ENCODE measurements at regions not wholly inside any gene's neighbourhood (a gene's known extent, or its start where the extent isn't known, plus 50 kb on each side); places are given as distances from the start of the nearest gene placed in this dataset.

DNA sequence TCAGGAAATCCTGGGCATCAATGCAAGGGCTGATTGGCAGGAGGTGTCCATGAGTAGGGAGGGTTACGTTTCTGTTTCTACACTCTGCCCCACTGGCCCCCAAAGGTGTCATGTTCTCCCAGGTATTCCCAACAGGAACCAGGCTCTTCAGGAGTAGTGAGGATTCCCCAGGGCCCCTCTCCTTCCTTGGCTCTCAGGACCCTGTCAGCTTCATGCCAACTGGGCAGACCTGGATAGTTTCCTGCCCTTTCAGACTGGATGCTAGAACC, 480.6 kb upstream of the HS6ST1 start:
- Histone ChIP-seq H3K4me1 (ENCODE audit: control insufficient read depth, extremely low read depth, insufficient read depth, low read length) (no peaks in the 10 kb centered on the region), H3K79me2 (ENCODE audit: control insufficient read depth, insufficient read depth, low read length) (no peaks in the 10 kb centered on the region), H3K27ac (ENCODE audit: insufficient read depth, low read length) (no peak overlapping the region), H2AFZ (ENCODE audit: low read length) (no peak overlapping the region), H3K9ac (ENCODE audit: insufficient read depth, low read length) (no peak overlapping the region), H3K36me3 (ENCODE audit: control insufficient read depth, insufficient read depth, low read length) (no peaks in the 10 kb centered on the region), H3K4me3 (replicated peaks in 1 of 4; ENCODE audit: control extremely low read depth in 1 of 4, insufficient read depth in 1 of 4, low read depth in 3 of 4, low read length in 4 of 4) (no peak overlapping the region), H3K27me3 (ENCODE audit: control insufficient read depth, insufficient read depth, low read length) (no peaks in the 10 kb centered on the region), H3K9me3 (ENCODE audit: control insufficient read depth, insufficient read depth, low read depth, low read length) (no peaks in the 10 kb centered on the region), H3K4me2 (ENCODE audit: extremely low read depth, insufficient read depth, low read length) (no peak overlapping the region), H4K20me1 (ENCODE audit: control insufficient read depth, extremely low read depth, insufficient read depth, low read length) (no peaks in the 10 kb centered on the region)
- TF ChIP-seq EZH2 (IDR thresholded peaks at IDR 0.05; ENCODE audit: low read length, missing control alignments) = no peak
- TF ChIP-seq, protein P1, sequence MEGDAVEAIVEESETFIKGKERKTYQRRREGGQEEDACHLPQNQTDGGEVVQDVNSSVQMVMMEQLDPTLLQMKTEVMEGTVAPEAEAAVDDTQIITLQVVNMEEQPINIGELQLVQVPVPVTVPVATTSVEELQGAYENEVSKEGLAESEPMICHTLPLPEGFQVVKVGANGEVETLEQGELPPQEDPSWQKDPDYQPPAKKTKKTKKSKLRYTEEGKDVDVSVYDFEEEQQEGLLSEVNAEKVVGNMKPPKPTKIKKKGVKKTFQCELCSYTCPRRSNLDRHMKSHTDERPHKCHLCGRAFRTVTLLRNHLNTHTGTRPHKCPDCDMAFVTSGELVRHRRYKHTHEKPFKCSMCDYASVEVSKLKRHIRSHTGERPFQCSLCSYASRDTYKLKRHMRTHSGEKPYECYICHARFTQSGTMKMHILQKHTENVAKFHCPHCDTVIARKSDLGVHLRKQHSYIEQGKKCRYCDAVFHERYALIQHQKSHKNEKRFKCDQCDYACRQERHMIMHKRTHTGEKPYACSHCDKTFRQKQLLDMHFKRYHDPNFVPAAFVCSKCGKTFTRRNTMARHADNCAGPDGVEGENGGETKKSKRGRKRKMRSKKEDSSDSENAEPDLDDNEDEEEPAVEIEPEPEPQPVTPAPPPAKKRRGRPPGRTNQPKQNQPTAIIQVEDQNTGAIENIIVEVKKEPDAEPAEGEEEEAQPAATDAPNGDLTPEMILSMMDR (conservative IDR thresholded peaks at IDR 0.05 in 1 of 2, IDR thresholded peaks at IDR 0.05 in 1 of 2; ENCODE audit: low read depth in 1 of 2, low read length in 2 of 2) = no peak
- DNase-seq (ENCODE audit: low read depth in 2 of 2) = no peak

DNA sequence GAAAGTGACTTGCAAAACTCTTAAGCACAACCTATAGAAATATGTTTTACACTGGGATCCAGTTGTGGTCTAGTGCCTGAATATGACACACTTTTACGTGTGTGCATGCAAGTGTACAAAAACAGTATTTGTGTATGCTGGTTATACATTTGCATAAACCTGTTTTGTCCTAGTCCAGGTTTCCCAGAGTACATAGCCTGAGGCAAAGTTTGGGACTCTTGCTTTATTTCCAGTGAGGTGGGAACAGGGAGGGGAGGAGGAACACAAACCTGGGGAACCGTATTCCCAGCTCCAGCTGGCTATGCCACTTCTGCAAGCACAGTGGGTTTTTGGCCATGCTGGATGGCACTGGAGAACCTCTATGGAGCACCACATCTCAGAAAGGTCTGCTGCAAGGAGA, 481.1 kb upstream of the HS6ST1 start:
- H3K9me3 ChIP-seq (ENCODE audit: control insufficient read depth, insufficient read depth, low read depth, low read length) = no peaks in the 10 kb centered on the region

DNA sequence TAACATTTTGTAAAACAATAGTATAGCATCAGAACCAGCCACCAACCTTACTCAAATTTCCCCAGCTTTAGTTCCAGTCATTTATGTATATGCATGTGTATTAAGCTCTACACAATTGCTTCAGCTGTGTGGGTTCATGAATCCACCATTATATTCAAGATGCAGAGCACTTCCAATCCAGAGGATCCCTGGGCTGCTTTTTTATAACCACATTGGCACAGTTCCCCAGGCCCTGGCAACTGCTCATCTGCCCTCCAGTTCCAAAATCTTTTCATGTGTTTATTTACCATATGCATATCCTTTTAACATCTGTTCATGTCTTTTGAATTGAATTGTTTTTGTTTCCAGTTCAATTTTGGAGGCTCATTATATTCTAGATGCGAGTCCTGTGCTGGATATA, 482.9 kb upstream of the HS6ST1 start:
- Histone ChIP-seq H3K4me3 (replicated peaks in 1 of 4; ENCODE audit: control extremely low read depth in 1 of 4, insufficient read depth in 1 of 4, low read depth in 3 of 4, low read length in 4 of 4) (no peak overlapping the region), H3K4me2 (ENCODE audit: extremely low read depth, insufficient read depth, low read length) (no peak overlapping the region), H3K27me3 (ENCODE audit: control insufficient read depth, insufficient read depth, low read length) (no peaks in the 10 kb centered on the region), H3K9ac (ENCODE audit: insufficient read depth, low read length) (no peak overlapping the region), H2AFZ (ENCODE audit: low read length) (no peak overlapping the region), H3K9me3 (ENCODE audit: control insufficient read depth, insufficient read depth, low read depth, low read length) (no peaks in the 10 kb centered on the region), H3K36me3 (ENCODE audit: control insufficient read depth, insufficient read depth, low read length) (no peaks in the 10 kb centered on the region), H3K4me1 (ENCODE audit: control insufficient read depth, extremely low read depth, insufficient read depth, low read length) (no peaks in the 10 kb centered on the region), H3K79me2 (ENCODE audit: control insufficient read depth, insufficient read depth, low read length) (no peaks in the 10 kb centered on the region), H3K27ac (ENCODE audit: insufficient read depth, low read length) (no peak overlapping the region), H4K20me1 (ENCODE audit: control insufficient read depth, extremely low read depth, insufficient read depth, low read length) (no peaks in the 10 kb centered on the region)
- TF ChIP-seq, protein P1 (conservative IDR thresholded peaks at IDR 0.05 in 1 of 2, IDR thresholded peaks at IDR 0.05 in 1 of 2; ENCODE audit: low read depth in 1 of 2, low read length in 2 of 2) = no peak
- TF ChIP-seq EZH2 (IDR thresholded peaks at IDR 0.05; ENCODE audit: low read length, missing control alignments) = no peak
- DNase-seq (ENCODE audit: low read depth in 2 of 2) = no peak

More for the DNA sequence above, 481.1 kb upstream of the HS6ST1 start:
- Histone ChIP-seq H3K4me3 (replicated peaks in 1 of 4; ENCODE audit: control extremely low read depth in 1 of 4, insufficient read depth in 1 of 4, low read depth in 3 of 4, low read length in 4 of 4) (no peak overlapping the region), H4K20me1 (ENCODE audit: control insufficient read depth, extremely low read depth, insufficient read depth, low read length) (no peaks in the 10 kb centered on the region), H3K27me3 (ENCODE audit: control insufficient read depth, insufficient read depth, low read length) (no peaks in the 10 kb centered on the region), H3K27ac (ENCODE audit: insufficient read depth, low read length) (no peak overlapping the region), H2AFZ (ENCODE audit: low read length) (no peak overlapping the region), H3K4me2 (ENCODE audit: extremely low read depth, insufficient read depth, low read length) (no peak overlapping the region), H3K36me3 (ENCODE audit: control insufficient read depth, insufficient read depth, low read length) (no peaks in the 10 kb centered on the region), H3K79me2 (ENCODE audit: control insufficient read depth, insufficient read depth, low read length) (no peaks in the 10 kb centered on the region), H3K4me1 (ENCODE audit: control insufficient read depth, extremely low read depth, insufficient read depth, low read length) (no peaks in the 10 kb centered on the region), H3K9ac (ENCODE audit: insufficient read depth, low read length) (no peak overlapping the region)
- TF ChIP-seq EZH2 (IDR thresholded peaks at IDR 0.05; ENCODE audit: low read length, missing control alignments) = no peak
- TF ChIP-seq, protein P1 (conservative IDR thresholded peaks at IDR 0.05 in 1 of 2, IDR thresholded peaks at IDR 0.05 in 1 of 2; ENCODE audit: low read depth in 1 of 2, low read length in 2 of 2) = no peak
- DNase-seq (ENCODE audit: low read depth in 2 of 2) = no peak
